GM21825 (cell line): ENCODE measurements at regions not wholly inside any gene's neighbourhood (a gene's known extent, or its start where the extent isn't known, plus 50 kb on each side); places are given as distances from the start of the nearest gene placed in this dataset.

ENCODE experiments used
- ATAC-seq: cut with Tn5 transposase; IDR thresholded peaks from one replicate; pipeline ENCODE4 v1.9.1; 2021; ENCODE audit warnings: mild to moderate bottlenecking, moderate library complexity; ENCODE audit not compliant: unreplicated experiment

DNA sequence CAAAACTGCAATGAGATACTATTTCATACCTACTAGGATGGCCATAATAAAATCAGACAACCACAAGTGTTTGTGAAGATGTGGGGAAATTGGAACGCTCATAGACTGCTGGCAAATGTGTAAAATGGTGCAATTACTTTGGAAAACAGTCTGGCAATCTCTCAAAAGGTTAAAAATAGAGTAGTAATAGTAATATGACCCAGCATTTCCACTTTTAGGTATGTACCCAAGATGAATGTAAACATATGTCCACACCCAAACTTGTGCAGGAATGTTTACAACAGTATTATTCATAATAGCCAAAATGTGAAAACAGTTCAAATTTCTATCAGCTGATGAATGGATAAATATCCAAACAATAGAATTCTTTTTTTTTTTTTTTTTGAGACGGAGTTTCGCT lies 731.6 kb upstream of the ANKRD30A start:
- ATAC-seq = no peak

DNA sequence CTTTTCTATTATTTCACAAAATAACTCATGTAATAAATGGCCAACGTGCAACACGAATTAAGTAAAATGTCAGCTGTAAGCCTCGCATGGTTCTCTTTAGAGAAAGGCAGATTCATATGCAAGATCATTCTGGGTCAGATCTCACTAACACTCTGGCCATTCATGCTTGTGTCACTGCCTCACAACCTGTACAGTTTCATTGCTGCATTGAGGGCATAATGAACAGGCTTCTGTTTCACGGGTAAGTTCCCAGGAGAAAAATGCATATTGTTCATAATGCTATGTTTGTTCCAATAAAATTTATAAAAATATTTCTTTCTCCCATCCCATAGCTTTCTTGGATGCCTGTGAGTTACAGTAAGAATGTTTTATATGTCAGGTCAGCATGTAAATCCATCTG lies 734.0 kb upstream of the ANKRD30A start:
- no peak for ATAC-seq

DNA sequence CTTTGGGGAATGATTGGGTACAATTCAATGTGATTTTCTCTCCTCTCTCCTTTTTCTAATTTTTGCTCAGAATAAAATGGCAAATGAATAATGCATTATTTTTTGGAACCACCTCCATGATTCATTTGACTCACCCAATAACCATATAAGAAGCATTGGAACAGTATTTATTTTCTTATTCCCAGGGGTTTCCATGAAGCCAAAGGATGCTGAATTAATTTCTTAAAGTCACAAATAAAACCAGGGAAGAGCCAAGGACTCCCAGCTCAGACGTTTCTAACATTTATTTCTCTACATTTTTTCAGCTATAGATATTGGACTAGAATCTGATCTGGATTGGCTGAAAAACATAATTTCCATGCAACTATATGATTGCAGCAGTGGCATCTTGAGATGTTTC lies 735.2 kb upstream of the ANKRD30A start:
- ATAC-seq = no peak

DNA sequence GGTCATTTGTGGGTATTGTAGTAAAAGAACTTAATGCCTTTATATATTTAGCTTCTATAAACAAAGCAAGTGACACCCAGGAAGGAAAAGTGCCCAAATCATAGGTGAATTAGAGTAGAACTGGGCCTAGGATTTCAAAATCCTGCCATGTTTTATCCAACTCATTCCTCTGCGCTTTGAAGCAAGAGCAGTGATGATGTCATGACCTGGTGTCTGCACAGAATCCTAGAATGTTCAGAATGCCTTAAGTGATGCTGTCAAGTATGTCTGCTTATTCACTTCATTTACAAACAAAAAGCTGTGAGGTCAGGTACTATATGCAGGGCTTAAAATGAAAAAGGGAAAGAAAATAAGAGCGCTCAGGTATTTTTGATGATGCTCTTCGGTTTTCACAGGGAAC lies 737.2 kb upstream of the ANKRD30A start:
- no peak for ATAC-seq

DNA sequence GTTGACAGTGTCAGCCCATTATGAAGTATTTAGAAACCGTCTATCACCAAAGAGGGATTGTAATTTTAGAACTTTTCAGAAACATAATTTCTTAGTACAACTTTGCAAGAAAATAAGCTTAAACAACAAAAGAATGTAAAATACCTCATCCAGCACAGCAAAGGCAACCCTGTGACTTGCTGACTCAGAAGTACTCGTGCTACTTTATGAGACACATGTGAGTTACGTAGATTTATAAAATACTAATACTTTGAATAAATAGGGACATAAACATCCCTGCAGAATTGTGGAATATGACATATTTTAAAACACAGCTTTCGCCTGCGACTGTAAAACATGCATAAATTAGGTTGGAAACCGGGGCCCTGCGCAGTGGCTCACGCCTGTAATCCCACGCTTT lies 739.7 kb upstream of the ANKRD30A start:
- ATAC-seq = no peak

DNA sequence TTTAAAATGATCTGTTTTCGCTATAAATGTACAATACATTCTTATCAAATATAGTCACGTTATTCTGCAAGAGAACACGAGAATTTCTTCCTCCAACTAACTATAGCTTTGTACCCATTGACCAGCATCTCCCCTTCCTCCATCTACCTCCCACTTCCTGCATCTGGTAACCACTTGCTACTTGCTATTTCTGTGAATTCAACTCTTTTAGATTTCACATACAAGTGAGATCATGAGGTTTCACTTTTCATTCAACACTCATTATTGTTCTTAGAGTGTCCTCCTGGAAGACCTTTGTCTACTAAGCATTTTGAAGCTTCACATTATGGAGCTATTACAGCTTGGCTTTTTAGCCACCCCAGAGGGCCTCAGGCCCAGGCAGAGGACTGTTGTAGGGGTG lies 741.3 kb upstream of the FZD8 start:
- ATAC-seq = no peak

DNA sequence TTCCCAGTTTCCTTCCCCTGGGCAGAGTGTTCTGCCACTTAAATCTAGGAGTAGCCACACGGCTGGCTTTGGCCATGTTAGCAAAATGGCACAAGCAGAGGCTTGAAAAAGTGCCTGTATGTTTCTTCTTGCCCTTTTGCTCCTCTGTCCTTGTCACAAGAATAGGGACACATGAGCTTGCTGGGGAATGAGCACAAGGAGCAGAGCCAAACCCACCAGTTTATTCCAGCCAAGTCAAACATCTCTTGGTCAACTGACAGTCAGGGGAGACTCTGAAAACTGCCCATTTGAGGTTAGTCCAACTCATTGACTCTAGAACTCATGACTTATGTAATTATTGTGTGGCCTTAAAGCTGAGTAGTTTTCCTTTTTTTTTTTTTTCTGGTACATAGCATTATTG lies 739.7 kb upstream of the FZD8 start:
- no peak for ATAC-seq

DNA sequence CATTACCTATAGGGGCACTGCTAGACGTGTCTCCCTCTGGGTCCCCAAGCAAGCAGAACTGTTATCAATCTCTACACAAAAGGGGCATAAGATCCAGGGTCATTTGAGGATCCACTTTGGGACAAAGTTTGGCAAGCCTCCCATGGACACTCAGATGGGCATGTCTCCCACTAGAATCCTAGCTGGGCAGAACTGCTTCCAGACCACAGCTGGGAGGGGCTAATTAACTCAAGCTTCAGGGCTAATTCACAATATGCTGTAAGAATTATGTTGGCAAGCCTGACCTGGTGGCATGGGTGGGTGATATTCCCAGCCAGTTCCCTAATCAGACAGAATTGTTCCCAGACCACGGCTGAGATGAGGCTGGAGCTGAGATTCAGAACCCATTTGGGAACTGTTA lies 738.4 kb upstream of the FZD8 start:
- no peak for ATAC-seq

DNA sequence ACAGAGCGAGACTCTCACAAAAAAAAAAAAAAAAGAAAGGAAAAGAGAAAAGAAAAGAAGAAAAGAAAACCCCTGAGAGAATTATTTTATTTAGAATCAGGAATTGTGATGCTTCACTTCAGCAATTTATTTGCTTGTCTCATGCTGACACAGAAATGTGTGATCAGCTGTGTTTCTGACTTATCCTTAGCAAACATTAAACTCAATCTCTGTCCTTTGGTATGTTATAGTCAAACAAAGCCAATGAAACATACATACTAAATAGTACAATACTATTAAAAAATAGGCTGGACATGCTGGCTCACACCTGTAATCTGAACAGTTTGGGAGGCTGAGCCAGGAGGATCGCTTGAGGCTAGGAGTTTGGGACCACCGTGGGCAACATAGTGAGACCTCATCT lies 733.0 kb upstream of the FZD8 start:
- ATAC-seq = no peak

DNA sequence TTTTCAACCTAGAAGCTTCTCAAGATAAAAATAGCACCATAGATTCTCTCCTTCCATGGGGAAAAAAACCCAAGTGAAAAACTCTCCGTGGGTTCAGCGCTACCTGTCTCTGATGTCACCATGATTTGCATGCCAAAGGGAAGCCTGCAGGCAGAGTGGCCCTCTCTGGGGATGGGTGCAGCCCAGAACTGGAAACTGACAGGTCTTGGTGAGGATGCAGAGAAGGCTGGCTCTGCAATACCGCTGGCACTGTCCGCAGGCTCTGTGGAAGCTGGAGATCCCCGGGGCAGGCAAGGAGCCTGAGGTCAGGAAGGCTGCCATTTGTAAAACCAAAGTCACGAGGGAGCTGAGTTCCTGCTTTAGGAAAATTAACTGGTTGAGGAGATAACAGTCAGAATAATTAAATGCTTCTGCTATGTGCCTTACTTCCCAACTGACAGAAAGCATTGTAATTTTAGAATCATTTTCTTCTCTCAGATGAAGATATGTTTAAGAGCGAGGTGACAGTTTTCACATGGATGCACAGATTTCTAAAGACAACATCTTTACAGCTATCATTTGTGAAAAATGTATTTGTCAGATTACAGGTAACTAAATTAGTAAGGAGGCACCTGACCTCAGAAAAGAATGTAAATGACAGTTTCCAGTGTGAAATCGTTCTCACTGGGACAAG lies 731.5 kb upstream of the FZD8 start:
- no peak for ATAC-seq

DNA sequence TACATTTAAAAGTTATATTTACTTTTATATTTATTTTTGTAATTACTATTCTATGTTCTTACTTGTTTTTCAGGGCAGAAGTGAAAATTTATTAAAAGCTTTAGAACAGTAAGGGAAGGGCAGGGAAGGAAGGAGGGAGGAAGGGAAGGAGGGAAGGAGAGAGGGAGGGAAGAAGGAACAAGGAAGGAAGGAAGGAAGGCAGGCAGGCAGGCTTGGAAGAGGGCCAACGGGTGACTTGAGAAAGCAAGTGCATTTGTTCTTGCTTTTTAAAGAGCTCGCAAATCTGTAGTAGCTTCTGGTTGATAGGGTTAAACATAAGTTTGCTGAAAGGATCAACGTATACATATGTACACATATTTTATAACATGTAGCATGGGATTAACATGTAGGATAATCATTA lies 725.3 kb upstream of the FZD8 start:
- no peak for ATAC-seq

DNA sequence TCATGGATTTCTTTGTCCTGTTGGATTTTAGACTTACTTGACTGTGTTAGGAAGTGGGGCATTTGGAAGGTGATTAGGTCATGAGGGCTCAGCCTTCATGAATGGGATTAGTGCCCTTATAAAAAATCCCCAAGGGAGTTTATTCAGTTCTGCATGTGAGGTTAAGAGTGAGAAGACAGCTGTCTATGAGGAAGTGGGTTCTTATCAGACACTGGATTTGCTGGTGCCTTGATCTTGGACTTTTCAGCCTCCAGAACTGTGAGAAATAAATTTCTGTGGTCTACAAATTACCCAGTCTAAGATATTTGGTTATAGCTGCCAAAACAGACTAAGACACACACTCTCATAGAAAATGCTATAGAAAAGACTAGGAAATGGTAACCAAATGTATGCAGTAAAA lies 724.7 kb upstream of the FZD8 start:
- ATAC-seq = no peak

DNA sequence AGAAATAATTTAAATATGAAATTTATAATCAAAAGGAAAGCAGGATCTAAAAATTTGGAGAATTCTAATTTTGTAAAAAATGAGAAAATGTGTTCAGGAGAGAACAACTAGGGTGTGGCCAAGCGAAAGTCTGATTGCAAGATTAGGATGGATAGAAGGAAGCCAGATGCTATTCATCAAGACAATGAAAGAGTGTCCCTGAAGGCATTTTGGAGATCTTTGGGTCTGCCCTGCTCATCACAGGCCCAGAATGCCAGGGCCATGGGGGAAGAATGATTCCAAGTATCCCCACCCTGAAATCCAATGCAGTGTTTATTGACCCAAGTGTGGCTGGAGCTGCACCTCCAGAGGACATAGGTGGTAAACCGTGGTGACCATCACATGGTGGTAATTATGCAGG lies 724.0 kb upstream of the FZD8 start:
- ATAC-seq = no peak

DNA sequence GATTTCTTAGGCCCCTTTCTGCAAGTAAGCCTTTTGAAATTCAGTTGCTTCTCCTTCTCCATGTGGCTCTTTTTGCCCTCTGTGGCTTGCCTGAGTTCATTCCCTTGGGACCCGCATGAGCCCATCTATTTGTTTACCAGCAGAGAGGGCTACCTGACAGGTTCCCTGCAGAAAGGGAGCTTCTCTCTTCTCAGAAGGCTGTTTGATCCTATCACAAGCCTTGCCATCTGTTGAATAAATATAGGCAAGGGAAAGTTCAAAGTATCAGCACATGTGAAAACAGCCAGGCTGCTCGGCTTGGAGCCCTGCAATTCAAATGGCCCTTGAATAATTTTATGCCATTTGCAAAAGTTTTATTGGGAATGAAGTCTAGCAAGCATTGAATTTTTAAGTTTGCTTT lies 720.2 kb upstream of the FZD8 start:
- ATAC-seq = no peak

DNA sequence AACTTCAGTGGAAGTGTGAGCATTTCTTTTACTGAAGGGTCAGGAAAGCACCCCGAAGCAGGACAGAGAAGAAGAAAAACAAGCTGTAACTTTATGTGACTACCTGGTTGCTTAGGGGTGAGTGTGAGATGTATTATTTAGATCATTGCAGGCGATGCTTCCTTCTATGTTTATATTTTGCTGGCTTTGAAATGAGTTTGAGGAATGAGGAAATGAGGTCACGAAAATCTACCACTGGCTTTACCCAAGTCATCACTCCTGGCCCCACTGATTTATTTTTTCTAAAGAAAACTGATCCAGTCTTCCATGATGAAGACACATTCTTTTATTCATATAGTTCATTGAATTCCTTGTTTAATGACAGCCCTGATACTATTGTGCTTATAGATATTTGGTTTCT lies 716.6 kb upstream of the FZD8 start:
- no peak for ATAC-seq

DNA sequence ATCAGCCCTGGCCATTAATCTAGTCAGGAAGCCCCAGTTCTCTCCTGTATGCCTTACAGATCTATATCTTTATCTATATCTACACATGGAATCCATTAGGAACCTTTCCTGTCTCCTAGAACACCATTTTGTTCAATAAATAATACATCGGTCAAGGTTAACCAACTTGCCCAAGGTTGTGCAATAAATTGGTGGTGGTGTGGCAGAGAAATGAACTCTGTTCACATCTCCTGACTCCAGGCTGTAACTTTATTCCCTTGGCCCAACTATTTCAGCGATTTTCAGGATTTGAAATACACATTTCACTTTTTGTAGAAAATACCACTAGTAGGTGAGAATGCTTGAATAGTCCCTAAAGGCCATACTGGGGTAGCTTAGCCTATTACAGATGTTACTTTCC lies 712.5 kb upstream of the FZD8 start:
- no peak for ATAC-seq

DNA sequence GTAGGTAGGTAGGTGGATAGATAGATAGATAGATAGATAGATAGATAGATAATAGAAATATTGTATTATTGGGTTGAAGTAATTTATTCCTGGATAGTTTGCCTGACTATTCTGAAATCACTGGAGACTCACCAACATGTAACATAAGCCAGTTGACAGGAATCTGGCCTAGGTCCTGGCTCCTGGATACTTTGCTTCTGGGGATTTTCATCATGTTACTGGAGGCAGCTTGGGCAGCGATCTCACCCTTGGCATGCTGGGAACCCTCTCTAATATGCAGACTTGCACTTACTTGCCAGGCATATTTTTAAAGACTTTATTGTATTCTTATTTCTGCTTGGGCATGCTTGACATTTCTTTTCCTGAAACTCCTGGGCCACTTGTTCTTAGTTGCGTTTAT lies 709.1 kb upstream of the FZD8 start:
- ATAC-seq = no peak

DNA sequence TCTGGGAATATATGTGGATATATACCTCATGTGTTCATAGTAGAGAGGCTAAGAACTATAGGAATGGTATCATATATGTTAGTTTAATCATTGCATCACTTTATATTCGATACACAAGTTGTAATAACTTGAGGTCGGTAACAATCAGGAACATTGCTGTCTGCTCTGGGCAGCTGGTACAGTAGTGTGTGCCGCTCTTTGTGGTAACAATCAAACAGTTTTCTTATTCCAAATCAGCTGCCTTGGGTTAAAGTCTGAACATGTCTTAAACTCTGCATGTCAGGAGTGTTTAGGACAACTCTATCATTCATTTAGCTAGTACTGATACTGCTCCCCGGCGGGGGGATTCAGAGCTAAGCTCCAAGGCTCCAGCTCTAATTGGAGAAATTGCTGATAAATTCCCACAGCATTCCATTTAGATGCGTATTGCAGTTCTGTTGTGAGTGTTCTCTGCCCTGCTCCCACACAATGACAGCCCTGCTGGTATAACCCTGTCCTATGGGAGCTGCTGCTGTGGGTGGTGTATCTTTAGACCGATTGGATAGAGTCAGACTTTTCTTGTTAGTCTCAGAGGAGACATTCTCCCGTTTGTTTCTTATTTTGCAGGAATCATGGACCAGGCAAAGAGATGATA lies 707.5 kb upstream of the FZD8 start:
- no peak for ATAC-seq

DNA sequence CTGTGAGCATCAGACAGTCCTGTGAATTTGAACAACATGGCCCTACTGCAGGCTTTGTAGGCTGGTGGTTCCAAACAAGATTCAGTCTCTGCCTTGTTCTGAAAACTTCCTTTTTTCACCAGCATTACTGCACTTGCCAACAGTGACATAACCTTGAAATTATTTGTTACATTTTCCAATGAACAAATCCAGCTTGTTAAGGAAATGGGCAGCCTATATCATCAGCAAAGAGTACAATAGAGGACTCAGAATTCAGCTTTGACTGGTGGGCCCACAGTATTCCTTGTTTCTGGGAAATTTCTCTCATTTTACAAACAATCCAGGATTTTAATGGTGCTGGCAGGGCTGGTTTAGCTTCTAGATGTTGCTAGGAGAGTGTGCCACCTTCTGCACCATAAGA lies 703.7 kb upstream of the FZD8 start:
- no peak for ATAC-seq

DNA sequence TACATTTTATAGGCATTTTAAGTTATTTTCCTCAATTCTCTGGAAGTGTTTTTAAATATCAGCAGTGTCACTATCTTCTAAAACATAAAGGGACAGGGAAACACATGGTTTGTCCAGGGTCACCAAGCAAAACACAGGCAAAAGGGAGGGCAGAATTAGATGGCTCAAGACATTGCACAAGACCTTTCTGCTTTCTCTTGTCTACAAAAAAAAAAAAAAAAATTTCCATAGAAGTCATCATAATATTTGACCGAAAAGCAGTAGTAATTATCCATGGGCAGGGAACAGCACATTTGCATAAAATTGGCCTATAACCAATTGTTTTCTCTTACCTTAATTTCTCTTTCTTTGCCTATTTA lies 703.1 kb upstream of the FZD8 start:
- no peak for ATAC-seq

DNA sequence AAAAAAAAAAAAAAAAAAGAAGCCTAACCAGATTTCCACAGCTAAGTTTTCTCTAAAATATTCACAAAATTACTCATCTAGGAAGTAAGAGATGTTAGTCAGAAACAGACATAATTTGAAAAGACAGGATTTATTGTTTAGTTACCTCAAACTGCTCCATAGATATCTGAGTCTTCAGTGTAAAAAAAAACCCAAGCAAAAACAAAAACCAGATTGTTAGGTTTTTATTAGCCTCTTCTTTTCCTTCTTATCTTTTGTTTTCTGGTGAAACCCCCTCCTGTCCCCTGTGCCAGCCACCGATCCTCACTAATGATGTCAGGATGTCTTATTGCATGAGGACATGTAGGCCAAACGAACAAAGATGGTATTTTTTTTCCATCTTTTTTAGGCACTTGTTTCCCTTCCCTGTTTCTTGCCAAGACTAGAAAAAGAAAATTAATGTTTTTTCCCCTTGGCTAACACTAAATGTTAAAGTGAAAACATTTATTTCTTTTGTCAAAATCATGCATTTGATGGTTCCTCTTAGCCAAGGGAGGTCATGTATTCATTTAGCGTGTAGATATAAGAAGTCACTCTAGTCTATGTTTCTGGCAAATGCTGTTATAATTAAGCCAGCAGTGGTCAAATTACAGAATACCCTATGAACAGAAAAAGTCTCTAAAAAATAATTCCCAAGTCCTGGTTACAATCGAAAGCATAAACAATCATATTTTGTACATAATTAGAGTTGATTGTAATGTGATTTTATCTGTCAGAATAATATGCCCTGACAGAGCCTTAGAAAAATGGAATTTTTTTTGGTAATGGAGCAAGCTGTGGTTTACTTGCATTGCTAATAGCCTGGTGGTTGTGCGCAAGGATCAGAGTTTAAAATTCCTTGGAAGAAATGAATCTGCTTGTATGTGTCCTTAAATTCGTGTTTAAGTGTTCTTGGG lies 702.4 kb upstream of the FZD8 start:
- no peak for ATAC-seq

DNA sequence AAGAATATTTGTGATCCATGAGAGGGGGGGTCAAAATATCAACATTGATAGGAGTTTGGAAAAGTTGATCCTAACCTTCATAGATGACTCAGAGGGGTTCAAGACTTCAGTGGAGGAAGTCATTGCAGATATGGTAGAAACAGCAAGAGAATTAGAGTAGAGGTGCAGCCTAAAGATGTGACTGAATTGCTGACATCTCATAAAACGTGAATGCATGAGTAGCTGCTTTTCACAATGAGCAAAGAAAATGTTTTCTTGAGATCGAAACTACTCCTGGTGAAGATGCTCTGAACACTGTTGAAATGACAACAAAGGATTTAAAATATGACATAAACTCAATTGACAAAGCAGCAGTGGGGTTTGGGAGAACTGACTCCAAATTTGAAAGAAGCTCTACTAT lies 700.7 kb upstream of the FZD8 start:
- ATAC-seq = no peak
